Lung (tissue), 11 donors: ENCODE measurements at regions not wholly inside any gene's neighbourhood (a gene's known extent, or its start where the extent isn't known, plus 50 kb on each side); places are given as distances from the start of the nearest gene placed in this dataset.

Experiments used
- ATAC-seq: fragments of 200-7000 bp; cut with Tn5 transposase; one replicate; pipeline ENCODE4 v1.9.1; 2020; ENCODE audit warnings: moderate number of reproducible peaks; ENCODE audit not compliant: insufficient read depth, low FRiP score
- DNase-seq, 3 donors: peaks; one replicate each; pipeline ENCODE4 v3.0.0-alpha.2; 2013 to 2017
- H3K27ac ChIP-seq, 2 donors: one replicate each; pipeline ENCODE4 v1.5.1; 2013; ENCODE audit warnings: mild to moderate bottlenecking in 2 of 2, moderate library complexity in 2 of 2, control low read depth in 1 of 2, inconsistent platforms in 1 of 2, low read depth in 1 of 2, low read length in 1 of 2
- H3K27me3 ChIP-seq, 3 donors: one replicate each; pipeline ENCODE4 v1.5.1; 2013; ENCODE audit warnings: low read length in 2 of 3; ENCODE audit not compliant: control insufficient read depth in 3 of 3, insufficient read depth in 3 of 3
- H3K36me3 ChIP-seq, 4 donors: one replicate each; pipeline ENCODE4 v1.5.1; 2013; ENCODE audit warnings: low read length in 4 of 4, mild to moderate bottlenecking in 1 of 4, moderate library complexity in 1 of 4; ENCODE audit not compliant: control insufficient read depth in 4 of 4, insufficient read depth in 4 of 4
- H3K4me1 ChIP-seq, 5 donors: one replicate each; pipeline ENCODE4 v1.5.1; 2013; ENCODE audit warnings: low read length in 5 of 5, mild to moderate bottlenecking in 2 of 5, moderate library complexity in 1 of 5; ENCODE audit not compliant: control insufficient read depth in 5 of 5, insufficient read depth in 5 of 5
- H3K4me3 ChIP-seq: one replicate; pipeline ENCODE4 v1.5.1; 2013; ENCODE audit warnings: mild to moderate bottlenecking, control low read depth, moderate library complexity
- H3K9ac ChIP-seq, 2 donors: one replicate each; pipeline ENCODE4 v1.5.1; 2013; ENCODE audit warnings: low read length in 2 of 2, control low read depth in 1 of 2; ENCODE audit not compliant: insufficient read depth in 1 of 2
- H3K9me3 ChIP-seq, 4 donors: one replicate each; pipeline ENCODE4 v1.5.1; 2013; ENCODE audit warnings: low read length in 3 of 4, mild to moderate bottlenecking in 1 of 4, moderate library complexity in 1 of 4; ENCODE audit not compliant: control insufficient read depth in 4 of 4, insufficient read depth in 3 of 4
- CTCF ChIP-seq: IDR thresholded peaks from 2 replicates; pipeline ENCODE4 v1.5.1; 2012; ENCODE audit warnings: mild to moderate bottlenecking; ENCODE audit errors: control extremely low read depth, extremely low read depth
- WGBS, 2 donors: extraction: QIAGEN DNeasy Blood & Tissue Kit; methylation state at CpG; one replicate each; pipeline ENCODE4 v1.1.7; 2013; 5-methylcytosine and 5-hydroxymethylcytosine counted together
- donor health status: control.
- donor health status: control.
- donor health status: Bipolar disorder and iron deficiency.
- donor health status: healthy.
- donor health status: DM: yes; HTN: yes; CAD: no.

GRCh38 chr5:142542078-142542477 lies 143.8 kb downstream of the FGF1 start:
- Histone ChIP-seq H3K9ac (no peak overlapping the region), H3K4me3 (no peak overlapping the region), H3K27ac (peak overlapping the region; percentile 71 to 79), H3K36me3 (no peaks in the 10 kb centered on the region), H3K9me3 (no peaks in the 10 kb centered on the region), H3K4me1 (peaks cover 8 to 23% (median 10%) of the 10 kb centered on the region in 5 donors), H3K27me3 (no peaks in the 10 kb centered on the region)
- DNase-seq (no peak), ATAC-seq (no peak)
- TF ChIP-seq CTCF, result no peak
- 51 to 58% methylated on average over 7 of the region's 7 CpGs for WGBS, 2 donors

DNA sequence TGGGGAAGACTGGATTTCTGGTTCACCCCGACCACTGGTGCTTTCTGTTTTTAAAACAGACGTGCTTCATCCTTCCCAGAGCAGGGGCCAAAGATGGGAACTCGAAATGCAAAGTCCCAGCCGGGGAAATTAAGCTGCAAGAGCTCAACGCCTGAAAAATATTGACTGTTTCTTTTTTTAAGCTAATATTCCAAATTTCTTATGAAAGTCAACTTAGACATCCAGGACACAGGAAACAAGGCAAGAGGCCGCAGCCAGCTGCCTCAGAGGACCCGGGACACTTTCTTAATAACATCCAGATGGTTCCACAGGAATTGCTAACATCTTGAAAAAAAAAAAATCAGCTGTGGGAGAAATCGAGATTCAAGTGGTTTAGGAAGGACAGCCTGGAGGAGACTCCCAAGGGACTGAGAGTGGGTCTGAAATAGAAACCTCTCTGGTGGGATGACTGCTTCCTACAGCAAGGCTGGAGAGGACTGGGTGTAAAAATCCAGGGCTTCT lies 144.9 kb downstream of the FGF1 start:
- H3K27ac ChIP-seq, result peak overlapping the region; percentile 46 to 69
- H3K9ac ChIP-seq, result no peak overlapping the region
- no peaks in the 10 kb centered on the region for H3K27me3 ChIP-seq
- 70 to 83% methylated on average over 8 of the region's 8 CpGs for WGBS, 2 donors
- DNase-seq (peak; percentile 66 to 85 (median 70)), ATAC-seq (no peak)
- H3K36me3 ChIP-seq, result no peaks in the 10 kb centered on the region
- H3K9me3 ChIP-seq, result no peaks in the 10 kb centered on the region
- no peak for TF ChIP-seq CTCF
- peaks cover 8 to 23% (median 10%) of the 10 kb centered on the region in 5 donors for H3K4me1 ChIP-seq
- no peak overlapping the region for H3K4me3 ChIP-seq

DNA sequence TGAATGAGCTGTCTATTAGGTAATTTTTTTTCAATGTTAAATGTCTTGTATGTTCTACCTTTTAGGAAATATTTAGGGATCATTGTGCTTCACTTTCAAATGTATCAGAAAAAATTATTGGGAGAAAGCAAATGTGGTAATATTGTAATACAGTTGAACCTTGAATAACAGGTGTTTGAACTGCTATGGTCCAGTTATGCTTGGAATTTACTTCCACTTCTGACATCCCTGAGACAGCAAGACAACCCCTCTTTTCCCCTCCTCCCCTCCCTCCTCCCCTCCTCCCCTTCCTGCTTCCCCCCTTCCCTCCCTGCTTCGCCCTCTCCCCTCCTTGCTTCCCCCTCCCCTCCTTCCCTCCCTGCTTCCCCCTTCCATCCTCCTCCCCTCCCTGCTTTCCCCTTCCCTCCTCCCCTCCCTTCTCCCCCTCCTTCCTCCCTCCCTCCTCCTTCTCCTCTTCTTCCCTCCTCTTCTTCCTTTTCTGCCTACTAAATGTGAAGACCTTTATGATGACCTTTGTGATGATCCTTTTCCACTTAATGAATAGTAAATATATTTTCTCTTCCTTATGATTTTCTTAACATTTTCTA lies 146.6 kb downstream of the FGF1 start:
- Histone ChIP-seq H3K27ac (no peak overlapping the region), H3K4me3 (no peak overlapping the region), H3K27me3 (no peaks in the 10 kb centered on the region), H3K36me3 (no peaks in the 10 kb centered on the region), H3K4me1 (peaks cover 1 to 23% (median 9%) of the 10 kb centered on the region in 5 donors), H3K9me3 (no peaks in the 10 kb centered on the region), H3K9ac (no peak overlapping the region)
- no CpG with 5 or more reads among the region's 1 CpG for WGBS, 2 donors
- ATAC-seq (no peak), DNase-seq (peak in 1 of 3 donors; percentile 33)
- no peak for TF ChIP-seq CTCF

- H3K27ac ChIP-seq, result no peak overlapping the region
- H3K4me1 ChIP-seq, result peaks cover 0 to 20% (median 8%) of the 10 kb centered on the region in 5 donors
- H3K4me3 ChIP-seq, result no peak overlapping the region
- no peaks in the 10 kb centered on the region for H3K36me3 ChIP-seq
- TF ChIP-seq CTCF, result no peak
- WGBS, 2 donors, result 43 to 57% methylated on average over 3 of the region's 3 CpGs
- H3K27me3 ChIP-seq, result no peaks in the 10 kb centered on the region
- DNase-seq, result no peak
- no peak overlapping the region for H3K9ac ChIP-seq
- no peak for ATAC-seq
- H3K9me3 ChIP-seq, result no peaks in the 10 kb centered on the region
Observed at GRCh38 chr5:142537938-142538337, 148.0 kb downstream of the FGF1 start.
